CD4-positive, alpha-beta T cell treated with Interleukin-4 for 4 hours (primary cell): ENCODE measurements at regions not wholly inside any gene's neighbourhood (a gene's known extent, or its start where the extent isn't known, plus 50 kb on each side); places are given as distances from the start of the nearest gene placed in this dataset.
"Not testable (repeated sequence)": the region's sequence is repeated elsewhere in the genome, so short reads cannot be mapped to it uniquely, and the experiment has no call there.

Experiments
- DNase-seq: peaks from one replicate; pipeline ENCODE4 v3.0.0-alpha.2; 2020

DNA sequence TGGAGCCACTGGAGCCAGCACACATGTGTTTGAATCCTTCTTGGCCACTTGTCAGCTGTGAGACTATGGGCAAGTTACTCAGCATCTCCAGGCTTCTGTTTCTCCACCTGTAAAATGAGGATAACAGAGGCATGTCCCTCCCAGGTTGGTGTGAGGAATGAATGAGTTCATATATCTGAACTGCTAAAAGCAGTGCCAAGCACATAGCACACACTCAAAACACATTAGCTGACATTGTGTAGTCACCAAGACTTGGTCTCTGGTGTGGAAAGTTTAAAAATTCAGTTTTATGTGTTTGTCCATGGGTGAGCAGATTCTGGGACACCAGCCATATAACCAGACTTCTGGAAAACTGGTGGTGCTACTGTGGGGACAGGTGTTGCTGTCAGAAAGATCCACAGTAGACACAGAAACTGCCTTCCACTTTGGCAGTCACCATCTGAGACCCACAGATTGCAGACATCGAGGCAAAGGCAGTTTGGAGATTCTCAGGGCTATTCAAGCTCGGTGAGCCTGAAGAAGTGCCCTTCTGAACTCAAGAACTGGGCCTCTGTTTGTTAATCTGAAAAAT, 115.8 kb downstream of the MRPL14 start:
- no peak for DNase-seq

DNA sequence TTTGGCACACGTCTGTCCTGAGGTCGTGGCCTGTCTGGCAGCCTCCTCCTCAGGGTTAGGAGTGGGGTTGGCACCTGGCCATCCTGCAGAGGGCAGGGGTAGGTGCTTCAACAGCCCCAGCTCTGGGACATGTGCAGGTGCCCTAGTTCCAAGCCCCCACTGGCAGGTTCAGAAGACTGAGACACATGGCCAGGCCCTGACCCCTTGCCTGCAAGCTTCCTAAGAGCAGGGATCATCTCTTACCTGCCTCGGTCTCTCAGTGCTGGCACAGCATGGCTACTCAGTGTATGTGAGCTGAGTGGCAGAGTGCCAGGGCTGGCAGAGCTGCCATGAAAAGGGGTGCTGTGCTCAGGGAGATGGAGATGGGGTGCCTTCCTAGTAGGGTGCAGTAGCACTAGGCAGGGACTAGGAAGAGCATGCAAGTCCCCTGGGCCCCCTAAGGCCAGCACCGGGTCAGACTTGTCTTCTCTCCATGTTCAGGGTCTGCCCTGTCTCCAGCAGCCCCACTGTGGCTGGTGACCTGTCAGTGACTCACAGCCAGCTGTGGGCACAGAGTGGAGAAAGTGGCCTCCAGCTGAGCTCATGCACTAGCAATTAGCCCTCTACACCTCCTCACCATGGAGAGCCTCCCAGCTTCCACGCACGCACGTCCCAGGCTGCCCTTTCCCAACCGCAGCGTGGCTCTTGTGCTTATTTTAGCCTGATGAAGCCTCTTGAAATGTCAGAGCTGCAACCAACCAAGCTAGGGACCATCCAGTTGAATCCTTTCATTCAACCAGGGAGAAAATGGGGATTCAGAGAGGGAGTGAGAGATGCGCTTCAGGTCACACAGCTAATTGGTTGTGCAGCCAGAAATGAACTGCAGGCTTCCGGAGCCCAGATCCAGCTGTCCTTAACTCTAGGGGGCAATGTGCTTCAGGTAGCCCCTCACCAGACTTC, 116.6 kb downstream of the MRPL14 start:
- DNase-seq, result no peak

DNA sequence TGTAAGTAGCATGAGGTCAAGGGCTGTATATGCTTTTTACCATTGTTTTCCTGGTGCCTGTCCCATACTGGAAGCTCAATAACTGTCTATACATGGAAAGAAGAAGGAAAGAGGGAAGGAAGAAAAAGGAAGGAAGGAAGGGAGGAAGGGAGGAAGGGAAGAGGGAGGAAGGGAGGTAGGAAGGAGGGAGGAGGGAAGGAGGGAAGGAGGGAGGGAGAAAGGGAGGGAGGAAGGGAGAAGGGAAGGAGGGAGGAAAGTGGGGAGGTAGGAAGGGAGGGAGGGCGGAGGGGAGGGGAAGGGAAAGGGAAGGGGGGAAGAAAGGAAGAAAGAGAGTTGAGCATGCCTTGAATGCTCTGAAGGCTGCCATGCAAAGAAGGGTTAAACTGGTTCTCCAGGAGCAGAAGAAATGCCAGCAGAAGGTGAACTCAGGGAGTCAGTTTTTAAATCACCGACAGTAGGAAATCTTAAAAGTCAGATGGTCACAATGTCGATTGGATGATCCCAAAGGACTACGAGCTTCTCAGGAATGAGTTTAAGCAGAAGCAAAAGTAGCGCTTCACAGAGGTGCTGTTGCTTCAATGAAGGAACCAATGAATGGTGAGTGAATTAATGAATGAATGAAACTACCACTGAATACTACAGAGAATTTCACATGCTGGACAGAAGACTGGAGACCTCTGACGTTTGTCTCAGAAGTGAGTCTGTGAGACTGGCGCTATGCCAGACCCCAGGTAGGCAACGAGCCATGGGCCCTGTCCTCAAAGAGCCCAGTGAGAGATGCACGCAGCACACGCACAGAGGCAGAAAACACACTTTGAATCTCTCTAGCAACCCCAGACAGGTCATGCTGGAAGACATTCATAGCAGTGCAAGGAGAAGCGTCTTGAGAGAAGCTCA, 117.6 kb downstream of the MRPL14 start:
- DNase-seq, result no peak

DNA sequence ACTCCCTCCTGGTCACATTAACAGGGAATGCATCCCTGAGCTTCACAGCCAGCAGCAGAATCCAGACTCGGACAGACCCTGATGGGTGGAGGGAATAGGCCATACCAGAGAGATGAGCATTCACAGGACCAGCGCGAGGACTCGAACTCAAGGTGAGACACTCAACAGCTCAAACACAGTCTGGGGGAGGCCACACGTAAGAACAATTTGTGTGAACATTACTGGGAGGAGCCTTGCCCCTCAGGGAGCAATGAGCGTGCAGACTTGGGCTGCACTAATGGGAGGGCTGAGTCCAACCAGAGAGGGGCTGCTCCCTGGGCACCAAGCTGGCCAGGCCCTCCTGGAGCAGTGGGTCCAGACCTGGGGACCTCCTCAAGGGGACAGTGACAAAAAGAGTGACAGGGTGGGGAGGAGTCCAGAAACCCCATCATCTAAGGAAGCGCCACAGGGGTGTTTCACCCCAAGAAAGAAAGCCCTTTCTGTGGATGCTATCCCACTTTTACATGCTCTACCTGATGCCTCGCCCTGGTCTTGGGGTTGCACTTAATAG, 118.4 kb downstream of the MRPL14 start:
- no peak for DNase-seq

DNA sequence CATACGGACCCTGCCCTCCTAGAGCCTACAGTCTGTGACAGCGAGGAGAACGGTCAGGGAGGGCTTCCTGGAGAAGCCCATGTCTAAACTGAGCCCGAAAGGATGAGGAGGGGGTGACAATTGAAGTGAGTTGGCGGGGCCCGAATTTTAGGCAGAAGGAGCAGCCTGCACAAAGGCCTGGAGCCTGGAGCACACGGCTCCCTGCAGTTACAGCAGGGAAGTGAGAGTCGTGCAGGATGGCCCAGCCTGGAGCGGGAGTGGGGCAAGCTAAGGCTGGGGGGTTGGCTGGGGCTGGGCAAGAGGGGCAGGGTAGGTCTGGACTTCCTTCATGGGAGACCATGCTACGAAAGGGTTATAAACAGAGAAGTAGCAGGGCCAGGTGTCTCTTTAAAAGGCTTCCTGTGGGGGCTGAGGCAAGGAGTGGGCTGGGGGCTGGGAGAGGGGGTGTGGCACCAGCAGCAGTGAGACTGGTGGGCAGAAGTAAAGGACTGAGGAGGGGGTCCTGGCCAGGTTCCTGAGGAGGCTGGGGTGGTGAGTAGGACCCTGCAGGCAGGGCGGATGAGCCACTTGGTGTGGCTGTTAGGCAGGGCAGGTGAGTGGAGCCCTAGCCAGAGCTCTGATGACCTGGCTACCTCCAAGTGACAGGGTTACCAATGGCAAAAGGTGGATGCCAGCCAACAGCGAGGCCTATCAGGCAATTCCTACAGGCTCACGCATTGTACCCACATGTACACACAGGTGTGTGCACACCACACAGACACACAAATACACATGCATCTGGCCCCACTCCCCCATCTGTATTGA, 119.2 kb downstream of the MRPL14 start:
- DNase-seq, result no peak

DNA sequence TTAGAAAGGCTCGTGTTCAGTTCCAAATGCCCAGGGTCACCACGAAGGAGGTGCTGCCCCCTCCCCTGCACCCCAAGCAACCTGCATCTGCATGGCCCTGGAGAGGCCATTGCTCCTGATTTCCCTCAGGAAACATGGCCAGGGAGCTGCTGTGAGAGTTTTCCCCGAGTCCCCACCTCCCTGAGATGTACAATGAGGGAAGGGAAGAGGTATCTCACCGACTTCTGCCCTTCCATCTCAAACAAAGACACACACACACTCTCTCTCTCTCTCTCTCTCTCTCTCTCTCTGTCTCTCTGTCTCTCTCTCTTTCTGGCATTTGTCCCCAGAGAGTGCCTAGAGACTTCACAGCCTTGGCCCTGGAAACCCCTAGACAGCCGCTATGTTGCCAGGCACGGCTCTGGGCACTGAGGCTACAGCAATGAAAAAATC, 120.4 kb downstream of the MRPL14 start:
- no peak for DNase-seq

DNA sequence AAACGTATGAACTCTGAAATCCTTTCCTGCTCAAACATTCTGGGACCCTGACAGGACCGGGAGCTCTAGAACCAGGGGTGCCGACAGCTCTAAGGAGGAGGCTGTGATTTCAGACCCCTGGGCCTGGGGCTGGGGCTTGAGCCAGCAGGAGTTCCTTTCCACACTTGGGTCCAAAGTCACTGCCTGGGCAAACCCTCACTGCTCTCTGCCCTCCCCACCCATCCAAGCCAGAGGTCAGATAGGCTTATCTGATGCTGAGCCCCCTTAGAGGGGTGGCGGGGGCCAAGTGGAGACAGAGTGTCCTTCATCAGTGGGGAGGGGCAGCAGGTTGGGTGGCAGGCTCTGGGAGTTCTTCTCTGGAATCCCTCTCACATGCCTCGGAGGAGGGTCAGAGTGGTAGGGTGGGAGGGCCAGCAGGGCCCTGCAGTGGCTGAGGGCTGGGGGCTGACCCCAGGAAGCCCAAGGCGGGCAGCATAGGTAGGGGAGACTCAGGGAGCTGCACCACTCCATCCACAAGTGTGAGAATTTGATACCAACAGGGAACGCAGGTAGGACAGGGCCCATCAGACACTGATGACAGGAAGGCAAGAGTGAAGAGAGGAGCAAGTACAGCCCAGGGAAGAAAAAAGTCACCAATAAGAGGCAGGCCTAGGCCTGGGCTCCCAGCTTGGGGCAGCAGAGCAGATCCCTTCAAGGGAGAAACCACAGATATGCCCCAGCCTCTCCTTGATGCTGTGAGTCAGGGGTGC, 121.0 kb downstream of the MRPL14 start:
- DNase-seq, result no peak

DNA sequence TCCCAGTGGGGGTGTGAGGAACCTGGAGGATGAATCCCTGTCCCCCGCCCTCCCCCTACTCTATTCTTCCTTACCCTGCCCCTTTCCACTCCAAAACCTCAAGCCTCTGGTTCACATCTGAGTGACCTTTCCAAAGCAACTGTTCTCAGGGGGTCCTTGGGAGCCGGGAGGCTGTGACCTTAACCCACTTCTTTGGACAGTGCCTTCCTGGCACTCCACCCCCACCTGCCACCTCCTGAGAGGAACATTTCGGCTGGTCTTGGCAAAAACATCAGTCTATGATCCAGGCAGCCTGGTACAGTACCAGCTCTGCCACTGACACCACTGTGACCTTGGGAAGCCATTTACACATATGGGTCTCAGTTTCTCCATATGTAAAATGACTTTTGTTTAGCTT, 121.7 kb downstream of the MRPL14 start:
- no peak for DNase-seq

DNA sequence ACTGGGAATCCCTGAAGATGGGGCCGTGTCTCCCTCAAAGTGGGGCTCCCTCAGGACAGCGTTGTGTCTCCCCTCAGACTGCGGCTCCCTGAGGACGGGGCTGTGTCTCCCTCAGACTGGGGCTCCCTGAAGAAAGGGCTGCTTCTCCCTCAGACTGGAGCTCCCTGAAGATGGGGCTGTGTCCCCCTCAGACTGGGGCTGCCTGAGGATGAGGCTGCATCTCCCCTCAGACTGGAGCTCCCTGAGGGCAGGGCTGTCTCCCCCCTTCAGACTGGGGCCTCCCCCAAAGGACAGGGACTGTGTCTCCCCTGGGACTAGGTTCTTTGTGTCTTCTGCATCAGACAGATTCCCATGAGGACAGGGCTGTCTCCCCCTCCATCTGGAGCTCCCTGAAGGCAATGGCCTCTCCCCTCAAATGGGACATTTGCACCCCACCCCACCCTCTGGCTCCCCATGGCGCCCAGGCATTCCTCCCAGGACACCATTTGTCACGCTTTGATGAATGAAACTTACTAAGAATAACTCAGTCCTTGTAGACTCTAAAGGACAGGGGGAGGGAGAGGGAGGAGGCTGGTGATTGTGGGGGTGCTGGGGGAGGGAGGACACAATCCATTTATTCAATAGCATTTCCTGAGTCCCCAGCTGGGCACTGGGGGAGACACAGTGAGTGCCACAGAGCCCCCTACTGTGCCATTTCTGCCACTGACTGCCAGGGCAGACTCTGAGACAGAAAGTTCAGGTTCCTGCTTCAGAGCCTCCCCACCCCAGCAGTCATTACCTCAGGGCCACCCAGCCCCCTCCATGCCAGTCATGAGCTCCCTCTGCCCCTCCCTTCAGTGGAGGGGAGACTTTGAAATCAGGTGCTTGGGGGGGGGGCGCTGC, 122.4 kb downstream of the MRPL14 start:
- DNase-seq, result no peak

DNA sequence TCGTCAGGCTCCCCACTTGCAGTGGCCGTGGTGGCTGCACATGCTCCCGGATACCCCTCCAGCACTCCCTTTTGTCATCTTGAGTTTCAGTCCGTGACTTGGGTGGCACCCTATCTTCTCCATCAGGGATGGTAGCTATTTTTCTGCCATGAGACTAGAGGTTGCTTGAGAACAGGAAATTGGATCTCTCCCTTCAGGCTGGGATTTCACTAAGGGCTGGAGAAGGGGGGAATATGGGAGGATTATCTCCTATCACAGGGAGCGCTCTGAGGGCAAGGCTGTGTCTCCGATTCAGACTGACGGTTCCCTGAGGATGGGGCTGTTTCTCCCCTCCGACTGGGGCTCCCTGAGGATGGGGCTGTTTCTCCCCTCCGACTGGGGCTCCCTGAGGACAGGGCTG, 123.1 kb downstream of the MRPL14 start:
- no peak for DNase-seq

DNA sequence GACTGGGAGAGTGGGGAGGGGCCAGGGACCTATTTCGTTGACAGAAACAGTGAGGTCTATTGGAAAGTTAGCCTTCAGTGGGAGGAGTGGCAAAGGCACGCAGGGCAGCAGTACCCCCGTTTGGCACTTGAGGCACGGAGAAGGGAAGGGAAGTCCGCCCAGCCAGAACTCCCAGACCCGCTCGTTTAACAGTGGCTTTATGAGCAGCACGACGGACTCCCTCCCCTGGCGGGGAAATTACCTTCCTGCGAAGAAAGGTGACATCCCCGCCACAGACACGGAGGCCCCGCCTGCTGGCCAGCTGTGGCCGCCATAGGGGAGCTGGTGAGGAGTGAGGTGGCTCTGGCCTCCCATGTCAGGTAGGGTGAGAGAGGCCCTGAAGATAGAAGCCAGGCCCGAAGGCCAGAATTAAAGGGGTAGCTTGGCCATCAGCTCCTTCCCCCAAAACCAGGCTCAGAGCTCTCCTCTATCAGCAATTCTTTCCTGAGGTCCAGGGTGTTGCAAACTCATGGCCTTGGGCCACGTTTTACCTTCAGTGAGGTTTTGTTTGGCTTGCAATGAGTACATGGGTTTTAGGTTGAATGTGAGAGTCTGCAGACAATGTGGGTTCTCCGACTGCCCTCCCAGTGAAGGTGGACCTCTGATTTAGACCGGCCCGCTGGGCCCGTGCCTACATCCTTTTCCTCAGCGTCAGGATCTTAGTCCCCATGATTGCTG, 123.7 kb downstream of the MRPL14 start:
- no peak for DNase-seq

DNA sequence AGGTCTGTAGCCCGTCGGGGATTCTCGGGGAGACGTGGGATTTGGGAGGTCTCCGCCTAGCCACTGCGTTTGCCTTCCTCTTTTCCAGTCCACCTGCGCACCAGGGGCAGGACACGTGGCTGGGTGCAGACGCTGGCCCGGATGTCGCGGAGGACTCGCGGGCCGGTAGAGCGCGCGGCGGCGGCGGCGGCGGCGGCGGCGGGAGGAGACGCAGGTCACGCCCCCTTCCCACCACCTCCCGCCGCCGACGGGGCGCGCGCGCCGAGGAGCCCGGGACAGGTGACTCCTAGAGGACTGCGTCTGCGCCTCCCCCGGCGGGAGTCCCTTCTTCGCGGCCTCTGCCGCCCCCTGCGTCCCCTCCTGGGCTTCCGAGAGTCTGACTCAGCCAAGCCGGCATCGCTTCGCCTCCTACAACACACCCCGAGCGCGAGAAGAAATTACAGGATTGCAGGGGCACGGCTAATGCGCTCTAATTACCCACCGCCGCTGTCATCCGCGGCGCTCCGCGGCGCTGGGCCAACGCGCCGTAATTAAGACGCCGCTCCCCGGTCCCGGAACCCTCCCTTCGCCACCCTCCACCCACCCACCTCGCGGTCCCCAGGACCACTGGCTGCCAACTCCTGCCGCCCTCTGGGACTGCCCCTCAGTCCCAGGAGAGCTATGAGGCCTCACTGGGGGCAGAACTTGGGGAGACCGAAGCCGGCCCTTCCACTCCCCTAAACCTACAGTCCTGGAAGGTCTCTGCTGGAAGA, 124.5 kb downstream of the MRPL14 start:
- peak; percentile 27 for DNase-seq

DNA sequence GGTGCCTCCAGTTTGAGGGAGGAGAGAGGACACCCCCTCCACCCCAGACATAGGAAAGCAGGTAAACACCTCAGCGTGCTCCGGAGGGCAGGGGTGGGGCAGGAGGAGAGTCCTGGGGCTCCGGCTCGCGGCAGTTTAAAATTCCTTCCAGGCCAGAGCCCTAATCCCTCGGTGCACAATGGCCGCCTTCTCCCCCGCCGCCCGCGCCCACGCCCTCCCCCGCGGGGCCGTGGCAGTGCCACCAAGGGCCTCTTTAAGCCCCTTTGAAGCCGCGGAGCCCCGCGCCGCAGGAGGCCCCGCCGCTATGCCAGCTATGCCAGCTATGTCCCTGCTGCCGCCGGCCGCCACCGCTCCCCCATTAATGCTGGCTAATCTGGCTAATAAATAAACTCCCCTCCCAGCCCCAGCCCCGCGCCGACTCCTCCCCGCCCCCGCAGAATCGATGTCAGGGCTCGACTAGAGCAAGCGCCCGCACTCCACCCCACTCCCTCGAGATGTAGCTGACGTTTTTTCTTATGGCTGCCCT, 125.1 kb downstream of the MRPL14 start:
- no peak for DNase-seq

DNA sequence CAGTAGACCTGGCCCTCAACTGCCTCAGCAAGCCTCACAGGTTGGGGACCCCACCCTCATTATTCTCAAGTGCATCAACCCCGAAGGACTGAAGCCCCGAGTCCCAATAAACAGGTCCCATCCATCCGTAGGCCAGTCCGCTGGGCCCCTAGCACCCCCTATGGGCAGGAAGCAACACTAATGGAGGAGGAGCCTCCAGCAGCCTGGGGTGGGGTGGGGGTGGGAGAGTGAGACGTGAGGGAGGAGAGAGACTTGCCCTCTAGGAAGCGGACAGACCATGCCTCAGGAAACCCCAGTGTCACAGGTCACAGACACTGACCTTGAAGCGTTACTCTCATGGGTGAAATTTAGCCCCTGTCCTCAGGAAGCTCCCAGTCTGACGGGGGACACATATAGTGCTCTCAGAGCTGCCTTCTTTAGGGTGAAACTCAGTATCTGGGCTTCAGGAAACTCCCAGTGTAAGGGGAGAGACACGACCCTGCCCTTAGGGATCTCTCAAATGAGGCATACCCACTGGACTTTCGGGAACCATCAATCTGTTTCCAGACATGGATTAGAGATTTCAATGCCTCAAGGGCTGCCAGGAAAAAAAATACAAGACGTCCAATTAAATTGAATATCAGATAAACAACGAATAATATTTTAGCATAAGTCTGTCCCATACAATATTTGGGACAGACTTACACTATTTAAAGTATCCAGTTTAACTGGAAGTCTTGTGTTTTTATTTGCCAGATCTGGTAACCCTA, 125.8 kb downstream of the MRPL14 start:
- no peak for DNase-seq

DNA sequence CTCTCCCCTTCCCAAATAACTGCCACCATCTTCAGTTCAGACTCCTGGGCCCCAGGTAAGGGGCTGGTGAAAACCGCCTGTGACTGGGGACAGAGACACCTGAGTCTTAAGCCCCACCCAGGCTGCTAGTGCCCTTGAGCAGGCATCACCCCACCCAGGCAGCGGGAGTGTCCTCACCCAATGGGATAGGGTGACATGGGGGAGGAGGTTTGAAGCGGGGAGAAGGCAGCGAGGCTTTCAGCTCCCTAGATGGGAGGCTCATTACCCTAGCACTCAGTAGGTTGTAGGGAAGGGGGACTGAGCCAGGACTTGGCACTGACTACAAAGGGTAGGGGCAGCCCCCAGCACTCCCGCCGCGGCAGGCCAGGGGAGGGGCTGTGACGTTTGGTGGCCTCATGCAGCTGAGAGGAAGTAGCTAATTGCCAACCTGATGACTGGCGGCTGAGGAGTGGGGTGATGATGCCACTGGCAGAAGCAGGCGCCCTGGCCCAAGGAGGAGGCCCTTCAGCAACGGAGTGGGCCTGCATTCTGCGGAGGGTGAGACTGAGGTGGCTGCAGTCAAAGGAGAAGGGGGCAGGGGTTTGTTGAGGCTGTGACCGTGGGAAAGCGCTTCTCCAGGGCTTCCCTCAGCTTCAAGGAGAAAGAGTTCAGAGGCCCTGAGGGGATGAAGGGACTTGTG, 126.9 kb downstream of the MRPL14 start:
- DNase-seq, result no peak

DNA sequence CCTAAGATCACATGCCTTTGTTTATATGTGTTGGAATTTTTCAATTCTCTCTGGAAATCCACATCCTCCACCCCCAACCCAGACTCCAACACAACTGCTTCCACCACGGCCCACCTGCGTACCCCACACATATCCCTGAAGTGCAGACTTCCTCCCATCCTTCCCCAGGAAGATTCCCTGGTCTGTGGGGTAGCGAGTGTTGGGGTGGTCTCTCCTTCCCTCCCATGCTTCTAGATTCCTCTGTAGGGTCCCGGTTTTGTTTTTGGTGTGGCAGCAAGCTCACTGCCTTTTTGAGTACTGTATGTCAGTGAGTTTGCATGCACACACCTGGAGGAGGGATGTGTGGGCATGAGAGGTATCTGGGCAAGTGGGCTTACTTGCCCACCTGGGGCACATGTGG, 127.6 kb downstream of the MRPL14 start:
- DNase-seq, result no peak

DNA sequence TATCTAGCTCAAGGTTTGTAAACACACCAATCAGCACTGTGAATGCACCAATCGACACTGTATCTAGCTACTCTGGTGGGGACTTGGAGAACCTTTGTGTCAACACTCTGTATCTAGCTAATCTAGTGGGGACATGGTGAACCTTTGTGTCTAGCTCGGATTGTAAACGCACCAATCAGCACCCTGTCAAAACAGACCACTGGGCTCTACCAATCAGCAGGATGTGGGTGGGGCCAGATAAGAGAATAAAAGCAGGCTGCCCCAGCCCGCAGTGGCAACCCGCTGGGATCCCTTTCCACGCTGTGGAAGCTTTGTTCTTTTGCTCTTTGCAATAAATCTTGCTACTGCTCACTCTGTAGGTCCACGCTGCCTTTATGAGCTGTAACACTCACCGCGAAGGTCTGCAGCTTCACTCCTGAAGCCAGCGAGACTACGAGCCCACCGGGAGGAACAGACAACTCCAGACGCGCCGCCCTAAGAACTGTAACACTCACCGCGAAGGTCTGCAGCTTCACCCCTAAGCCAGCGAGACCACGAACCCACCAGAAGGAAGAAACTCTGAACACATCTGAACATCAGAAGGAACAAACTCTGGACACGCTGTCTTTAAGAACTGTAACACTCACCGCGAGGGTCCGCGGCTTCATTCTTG, 128.5 kb downstream of the MRPL14 start:
- DNase-seq, result not testable (repeated sequence)
